ENCODE measurements at regions not wholly inside any gene's neighbourhood (a gene's known extent, or its start where the extent isn't known, plus 50 kb on each side); places are given as distances from the start of the nearest gene placed in this dataset.

DNA sequence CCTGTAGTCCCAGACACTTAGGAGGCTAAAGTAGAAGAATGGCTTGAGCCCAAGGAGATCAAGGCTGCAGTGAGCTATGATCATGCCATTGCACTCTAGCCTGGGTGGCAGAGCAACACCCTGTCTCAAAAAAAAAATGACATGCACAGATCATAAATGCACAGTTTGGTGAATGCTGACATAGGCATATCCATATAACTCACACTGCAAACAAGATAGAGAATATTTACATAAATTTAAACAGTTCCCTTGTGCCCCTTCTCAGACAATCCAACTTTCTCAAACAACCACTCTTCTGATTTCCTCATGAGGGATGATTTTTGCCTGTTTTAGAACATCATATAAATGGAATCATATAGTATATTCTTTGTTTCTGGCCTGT is 88.7 kb upstream of the CAST start:
- Mint-ChIP-seq H3K27ac (ENCODE audit: unreplicated experiment) (no peak overlapping the region), H3K4me1 (ENCODE audit: low read depth) (peaks cover 10% of the 10 kb centered on the region), H3K27me3 (ENCODE audit: low read depth) (no peaks in the 10 kb centered on the region), H3K36me3 (ENCODE audit: low read depth) (no peaks in the 10 kb centered on the region), H3K4me3 (ENCODE audit: unreplicated experiment) (no peak overlapping the region), H3K9me3 (ENCODE audit: low read depth) (no peaks in the 10 kb centered on the region)
- TF ChIP-seq, protein P1, sequence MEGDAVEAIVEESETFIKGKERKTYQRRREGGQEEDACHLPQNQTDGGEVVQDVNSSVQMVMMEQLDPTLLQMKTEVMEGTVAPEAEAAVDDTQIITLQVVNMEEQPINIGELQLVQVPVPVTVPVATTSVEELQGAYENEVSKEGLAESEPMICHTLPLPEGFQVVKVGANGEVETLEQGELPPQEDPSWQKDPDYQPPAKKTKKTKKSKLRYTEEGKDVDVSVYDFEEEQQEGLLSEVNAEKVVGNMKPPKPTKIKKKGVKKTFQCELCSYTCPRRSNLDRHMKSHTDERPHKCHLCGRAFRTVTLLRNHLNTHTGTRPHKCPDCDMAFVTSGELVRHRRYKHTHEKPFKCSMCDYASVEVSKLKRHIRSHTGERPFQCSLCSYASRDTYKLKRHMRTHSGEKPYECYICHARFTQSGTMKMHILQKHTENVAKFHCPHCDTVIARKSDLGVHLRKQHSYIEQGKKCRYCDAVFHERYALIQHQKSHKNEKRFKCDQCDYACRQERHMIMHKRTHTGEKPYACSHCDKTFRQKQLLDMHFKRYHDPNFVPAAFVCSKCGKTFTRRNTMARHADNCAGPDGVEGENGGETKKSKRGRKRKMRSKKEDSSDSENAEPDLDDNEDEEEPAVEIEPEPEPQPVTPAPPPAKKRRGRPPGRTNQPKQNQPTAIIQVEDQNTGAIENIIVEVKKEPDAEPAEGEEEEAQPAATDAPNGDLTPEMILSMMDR (IDR thresholded peaks at IDR 0.05): no peak
- no peak for DNase-seq (ENCODE audit: low spot score)

DNA sequence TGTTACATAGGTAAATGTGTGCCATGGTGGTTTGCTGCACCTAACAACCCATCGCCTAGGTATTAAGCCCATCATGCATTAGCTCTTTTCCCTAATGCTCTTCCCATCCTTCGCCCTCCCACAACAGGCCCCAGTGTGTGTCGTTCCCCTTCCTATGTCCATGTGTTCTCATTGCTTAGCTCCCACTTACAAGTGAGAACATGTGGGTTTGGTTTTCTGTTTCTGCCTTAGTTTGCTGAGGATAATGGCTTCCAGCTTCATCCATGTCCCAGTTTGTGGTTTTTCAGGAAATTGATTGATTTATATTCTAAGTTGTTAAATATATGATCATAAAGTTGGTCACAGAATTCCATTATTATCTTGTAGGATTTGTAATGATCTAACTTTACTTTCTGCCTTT is 85.3 kb upstream of the CAST start:
- Mint-ChIP-seq H3K9me3 (ENCODE audit: low read depth) (no peaks in the 10 kb centered on the region), H3K27me3 (ENCODE audit: low read depth) (no peaks in the 10 kb centered on the region), H3K36me3 (ENCODE audit: low read depth) (no peaks in the 10 kb centered on the region), H3K4me1 (ENCODE audit: low read depth) (peaks cover 12% of the 10 kb centered on the region), H3K4me3 (ENCODE audit: unreplicated experiment) (no peak overlapping the region), H3K27ac (ENCODE audit: unreplicated experiment) (no peak overlapping the region)
- DNase-seq (ENCODE audit: low spot score): no peak
- TF ChIP-seq, protein P1 (IDR thresholded peaks at IDR 0.05): no peak

DNA sequence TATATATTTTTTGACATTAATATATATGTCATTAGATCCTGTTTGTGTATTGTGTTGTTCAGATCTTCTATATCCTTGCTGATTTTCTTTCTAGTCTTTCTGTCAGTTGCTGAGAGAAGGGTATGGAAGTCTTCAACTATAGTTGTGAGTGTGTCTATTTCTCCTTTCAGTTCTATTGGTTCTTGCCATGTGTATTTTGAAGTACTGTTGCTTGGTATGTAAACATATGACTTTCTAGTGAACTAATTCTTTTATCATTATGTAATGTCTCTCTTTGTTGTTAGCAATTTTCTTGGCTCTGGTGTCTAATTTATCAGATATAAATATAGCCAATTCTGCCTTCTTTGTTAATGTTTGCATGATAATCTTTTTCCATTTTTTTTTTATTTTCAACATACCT is 84.3 kb upstream of the CAST start:
- Mint-ChIP-seq H3K9me3 (ENCODE audit: low read depth) (no peaks in the 10 kb centered on the region), H3K4me1 (ENCODE audit: low read depth) (peaks cover 15% of the 10 kb centered on the region), H3K27ac (ENCODE audit: unreplicated experiment) (no peak overlapping the region), H3K4me3 (ENCODE audit: unreplicated experiment) (no peak overlapping the region), H3K36me3 (ENCODE audit: low read depth) (no peaks in the 10 kb centered on the region), H3K27me3 (ENCODE audit: low read depth) (no peaks in the 10 kb centered on the region)
- TF ChIP-seq, protein P1 (IDR thresholded peaks at IDR 0.05): no peak
- no peak for DNase-seq (ENCODE audit: low spot score)

- DNase-seq (ENCODE audit: low spot score): no peak
- Mint-ChIP-seq H3K27me3 (ENCODE audit: low read depth) (no peaks in the 10 kb centered on the region), H3K9me3 (ENCODE audit: low read depth) (no peaks in the 10 kb centered on the region), H3K4me3 (ENCODE audit: unreplicated experiment) (no peak overlapping the region), H3K4me1 (ENCODE audit: low read depth) (peaks cover 13% of the 10 kb centered on the region), H3K36me3 (ENCODE audit: low read depth) (no peaks in the 10 kb centered on the region), H3K27ac (ENCODE audit: unreplicated experiment) (no peak overlapping the region)
- TF ChIP-seq, protein P1 (IDR thresholded peaks at IDR 0.05): no peak
Observed at GRCh38 chr5:96579711-96580110, 82.5 kb upstream of the CAST start.

DNA sequence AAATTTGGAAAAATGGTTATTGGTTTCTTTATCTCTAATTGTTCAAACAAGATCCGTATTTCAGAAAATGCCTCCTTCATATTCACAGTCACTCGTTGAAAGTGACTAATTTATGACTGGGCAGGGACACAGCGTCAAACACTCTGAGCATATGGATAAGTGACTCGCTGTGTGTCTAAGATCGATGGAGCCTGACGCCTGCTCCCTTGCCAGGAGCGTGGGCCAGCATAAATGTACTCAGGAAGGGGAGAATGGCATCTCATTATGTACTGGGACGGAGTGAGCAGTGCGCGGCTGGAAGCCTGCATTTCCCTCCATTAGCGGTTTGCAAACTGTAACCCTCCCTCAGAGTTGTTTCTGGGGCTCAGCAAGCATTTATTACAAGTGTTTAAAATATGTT is 79.8 kb upstream of the CAST start:
- DNase-seq (ENCODE audit: low spot score): no peak
- H3K4me1 Mint-ChIP-seq (ENCODE audit: low read depth): peaks cover 13% of the 10 kb centered on the region

More for the DNA sequence above, 79.8 kb upstream of the CAST start:
- TF ChIP-seq, protein P1 (IDR thresholded peaks at IDR 0.05): no peak
- Mint-ChIP-seq H3K9me3 (ENCODE audit: low read depth) (no peaks in the 10 kb centered on the region), H3K27me3 (ENCODE audit: low read depth) (no peaks in the 10 kb centered on the region), H3K27ac (ENCODE audit: unreplicated experiment) (no peak overlapping the region), H3K36me3 (ENCODE audit: low read depth) (no peaks in the 10 kb centered on the region), H3K4me3 (ENCODE audit: unreplicated experiment) (no peak overlapping the region)
